Osteoblast (primary cell): ENCODE measurements at regions not wholly inside any gene's neighbourhood (a gene's known extent, or its start where the extent isn't known, plus 50 kb on each side); places are given as distances from the start of the nearest gene placed in this dataset.
A peak's percentile ranks its signal among the peaks of the same experiment; 100 is the strongest.

Experiments
- DNase-seq: peaks from one replicate; pipeline ENCODE4 v3.0.0; 2011; ENCODE audit warnings: low spot score, mixed read lengths; ENCODE audit not compliant: insufficient read length; ENCODE audit errors: missing footprints
- H2AFZ ChIP-seq: 2 replicates; pipeline ENCODE4 v1.6.0; 2011; ENCODE audit warnings: mild to moderate bottlenecking, low read length
- H3K27ac ChIP-seq: 2 replicates; pipeline ENCODE4 v1.5.1; 2011; ENCODE audit warnings: mild to moderate bottlenecking, low read depth, low read length, moderate library complexity
- H3K27me3 ChIP-seq: 2 replicates; pipeline ENCODE4 v1.6.0; 2012; ENCODE audit warnings: mild to moderate bottlenecking, control low read depth, inconsistent platforms, low read length, moderate library complexity; ENCODE audit not compliant: insufficient read depth
- H3K36me3 ChIP-seq: 2 replicates; pipeline ENCODE4 v1.5.1; 2011; ENCODE audit warnings: mild to moderate bottlenecking, low read length, control low read depth, moderate library complexity; ENCODE audit not compliant: insufficient read depth
- H3K4me1 ChIP-seq: 2 replicates; pipeline ENCODE4 v1.5.1; 2011; ENCODE audit warnings: mild to moderate bottlenecking, low read length, control low read depth, moderate library complexity; ENCODE audit not compliant: insufficient read depth
- H3K4me2 ChIP-seq: 2 replicates; pipeline ENCODE4 v1.6.0; 2011; ENCODE audit warnings: mild to moderate bottlenecking, low read length; ENCODE audit not compliant: insufficient read depth
- H3K4me3 ChIP-seq: fragments of 200-600 bp; sonication (generic); 3 replicates; pipeline ENCODE4 v1.5.1; 2012; ENCODE audit warnings: mild to moderate bottlenecking, low read length, inconsistent platforms; ENCODE audit not compliant: insufficient read depth
- H3K79me2 ChIP-seq: 2 replicates; pipeline ENCODE4 v1.6.0; 2012; ENCODE audit warnings: mild to moderate bottlenecking, low read length, control low read depth, inconsistent platforms; ENCODE audit not compliant: insufficient read depth
- H3K9me3 ChIP-seq: 2 replicates; pipeline ENCODE4 v1.5.1; 2011; ENCODE audit warnings: low read depth, low read length, control low read depth
- H4K20me1 ChIP-seq: 2 replicates; pipeline ENCODE4 v1.6.0; 2012; ENCODE audit warnings: mild to moderate bottlenecking, low read length, control low read depth; ENCODE audit not compliant: insufficient read depth
- CTCF ChIP-seq: IDR thresholded peaks from 2 replicates; pipeline ENCODE4 v1.5.1; 2011; ENCODE audit warnings: mild to moderate bottlenecking, low read depth, low read length, moderate library complexity; ENCODE audit errors: extremely low read depth

- Histone ChIP-seq H2AFZ (peak overlapping the region; percentile 48), H3K27ac (no peak overlapping the region), H3K4me1 (peaks cover 19% of the 10 kb centered on the region), H3K27me3 (no peaks in the 10 kb centered on the region), H3K4me2 (no peak overlapping the region), H3K4me3 (no peak overlapping the region), H3K9me3 (no peaks in the 10 kb centered on the region), H3K36me3 (no peaks in the 10 kb centered on the region), H3K79me2 (no peaks in the 10 kb centered on the region), H4K20me1 (no peaks in the 10 kb centered on the region)
- no peak for TF ChIP-seq CTCF
- no peak for DNase-seq
Measured at GRCh38 chr13:97875218-97875617, 78.3 kb upstream of the IPO5 start.

- H3K9me3 ChIP-seq: no peaks in the 10 kb centered on the region
- TF ChIP-seq CTCF: no peak
- no peak for DNase-seq
- no peaks in the 10 kb centered on the region for H3K27me3 ChIP-seq
- H3K4me3 ChIP-seq: no peak overlapping the region
- H4K20me1 ChIP-seq: no peaks in the 10 kb centered on the region
- no peaks in the 10 kb centered on the region for H3K79me2 ChIP-seq
- no peak overlapping the region for H2AFZ ChIP-seq
- H3K4me1 ChIP-seq: peaks cover 26% of the 10 kb centered on the region
- H3K4me2 ChIP-seq: no peak overlapping the region
- no peaks in the 10 kb centered on the region for H3K36me3 ChIP-seq
- no peak overlapping the region for H3K27ac ChIP-seq
Measured at GRCh38 chr13:97875911-97876310, 77.6 kb upstream of the IPO5 start.

- DNase-seq: peak; percentile 51
- Histone ChIP-seq H3K9me3 (no peaks in the 10 kb centered on the region), H2AFZ (peak overlapping the region; percentile 65), H3K4me2 (no peak overlapping the region), H3K27ac (peak overlapping the region; percentile 94), H3K4me3 (no peak overlapping the region), H3K4me1 (peaks cover 32% of the 10 kb centered on the region), H3K27me3 (no peaks in the 10 kb centered on the region), H3K36me3 (no peaks in the 10 kb centered on the region), H4K20me1 (no peaks in the 10 kb centered on the region), H3K79me2 (no peaks in the 10 kb centered on the region)
- TF ChIP-seq CTCF: no peak
Measured at GRCh38 chr13:97878431-97879375, 74.8 kb upstream of the IPO5 start.

- Histone ChIP-seq H3K36me3 (no peaks in the 10 kb centered on the region), H4K20me1 (no peaks in the 10 kb centered on the region), H3K4me2 (peak overlapping the region; percentile 71), H3K27me3 (no peaks in the 10 kb centered on the region), H3K9me3 (no peaks in the 10 kb centered on the region), H3K27ac (peak overlapping the region; percentile 94), H3K4me1 (peaks cover 32% of the 10 kb centered on the region), H3K79me2 (no peaks in the 10 kb centered on the region), H2AFZ (peak overlapping the region; percentile 76), H3K4me3 (peak overlapping the region; percentile 43)
- no peak for TF ChIP-seq CTCF
- peak; percentile 86 for DNase-seq
Measured at GRCh38 chr13:97879646-97880310, 73.7 kb upstream of the IPO5 start.
